Hepatocyte (in vitro differentiated cells): ENCODE measurements at regions not wholly inside any gene's neighbourhood (a gene's known extent, or its start where the extent isn't known, plus 50 kb on each side); places are given as distances from the start of the nearest gene placed in this dataset.

ENCODE experiments used
- DNase-seq: peaks from one replicate; pipeline ENCODE4 v3.0.0-alpha.2; 2016; ENCODE audit warnings: low spot score
- H2AFZ ChIP-seq: fragments of 200-600 bp; sonication (generic); 2 replicates; pipeline ENCODE4 v1.6.0; 2016; ENCODE audit warnings: antibody characterized with exemption, mild to moderate bottlenecking
- H3K27ac ChIP-seq: fragments of 200-600 bp; sonication (generic); 2 replicates; pipeline ENCODE4 v1.5.1; 2016; ENCODE audit warnings: mild to moderate bottlenecking
- H3K27me3 ChIP-seq: fragments of 200-600 bp; sonication (generic); 2 replicates; pipeline ENCODE4 v1.6.1; 2016
- H3K36me3 ChIP-seq: fragments of 200-600 bp; sonication (generic); replicated peaks from 2 replicates; pipeline ENCODE4 v1.5.1; 2016; ENCODE audit warnings: low read depth; ENCODE audit not compliant: insufficient read depth
- H3K4me1 ChIP-seq: fragments of 200-600 bp; sonication (generic); 2 replicates; pipeline ENCODE4 v1.5.1; 2016; ENCODE audit warnings: mild to moderate bottlenecking, moderate library complexity; ENCODE audit not compliant: insufficient read depth
- H3K4me2 ChIP-seq: fragments of 200-600 bp; sonication (generic); 2 replicates; pipeline ENCODE4 v1.6.0; 2016
- H3K4me3 ChIP-seq: fragments of 200-600 bp; sonication (generic); 2 replicates; pipeline ENCODE4 v1.5.1; 2016; ENCODE audit warnings: mild to moderate bottlenecking
- H3K79me2 ChIP-seq: fragments of 200-600 bp; sonication (generic); 2 replicates; pipeline ENCODE4 v1.6.0; 2017; ENCODE audit warnings: mild to moderate bottlenecking
- H3K9me2 ChIP-seq: fragments of 200-600 bp; sonication (generic); replicated peaks from 2 replicates; pipeline ENCODE4 v1.6.0; 2017; ENCODE audit warnings: mild to moderate bottlenecking; ENCODE audit not compliant: insufficient read depth
- H3K9me3 ChIP-seq: fragments of 200-600 bp; sonication (generic); 2 replicates; pipeline ENCODE4 v1.5.1; 2016; ENCODE audit warnings: low read depth, mild to moderate bottlenecking
- H4K20me1 ChIP-seq: fragments of 200-600 bp; sonication (generic); 2 replicates; pipeline ENCODE4 v1.6.0; 2016; ENCODE audit warnings: mild to moderate bottlenecking; ENCODE audit not compliant: insufficient read depth, poor library complexity, severe bottlenecking
- CTCF ChIP-seq: fragments of 200-600 bp; sonication (generic); IDR thresholded peaks from 2 replicates; pipeline ENCODE4 v1.5.1; 2016; ENCODE audit warnings: antibody characterized with exemption, mild to moderate bottlenecking; ENCODE audit not compliant: poor library complexity
- EZH2 ChIP-seq: fragments of 200-600 bp; sonication (generic); IDR thresholded peaks from 2 replicates; pipeline ENCODE4 v1.6.1; 2016; ENCODE audit warnings: antibody characterized with exemption, mild to moderate bottlenecking, borderline replicate concordance
- EZH2phosphoT487 ChIP-seq: fragments of 200-600 bp; sonication (generic); IDR thresholded peaks from one replicate; pipeline ENCODE4 v1.6.1; 2018; ENCODE audit warnings: antibody characterized with exemption, mild to moderate bottlenecking, low read depth, moderate library complexity; ENCODE audit not compliant: unreplicated experiment, severe bottlenecking
- WGBS: methylation state at CpG from one replicate; pipeline ENCODE4 v1.1.6; 2016; ENCODE audit warnings: low lambda C conversion rate; ENCODE audit errors: missing lambda C conversion rate; 5-methylcytosine and 5-hydroxymethylcytosine counted together

- H3K4me2 ChIP-seq, result no peak overlapping the region
- TF ChIP-seq EZH2phosphoT487 (no peak), CTCF (no peak), EZH2 (no peak)
- no peak overlapping the region for H3K4me3 ChIP-seq
- H3K9me3 ChIP-seq, result no peaks in the 10 kb centered on the region
- no peaks in the 10 kb centered on the region for H3K36me3 ChIP-seq
- no peaks in the 10 kb centered on the region for H3K4me1 ChIP-seq
- 87% methylated on average over 19 of the region's 19 CpGs for WGBS
- no peak for DNase-seq
- H4K20me1 ChIP-seq, result no peaks in the 10 kb centered on the region
- H3K27ac ChIP-seq, result no peak overlapping the region
- H3K27me3 ChIP-seq, result peaks cover 1% of the 10 kb centered on the region
- no peaks in the 10 kb centered on the region for H3K9me2 ChIP-seq
- H2AFZ ChIP-seq, result no peak overlapping the region
- no peaks in the 10 kb centered on the region for H3K79me2 ChIP-seq
Observed at GRCh38 chr17:5902181-5903140, 167.7 kb upstream of the WSCD1 start.

- 50% methylated on average over 1 of the region's 1 CpG for WGBS
- H3K9me2 ChIP-seq, result no peaks in the 10 kb centered on the region
- no peak overlapping the region for H2AFZ ChIP-seq
- H3K27ac ChIP-seq, result no peak overlapping the region
- TF ChIP-seq CTCF, result no peak
- no peaks in the 10 kb centered on the region for H3K4me1 ChIP-seq
- H3K4me2 ChIP-seq, result no peak overlapping the region
- no peaks in the 10 kb centered on the region for H4K20me1 ChIP-seq
- no peaks in the 10 kb centered on the region for H3K36me3 ChIP-seq
- H3K4me3 ChIP-seq, result no peak overlapping the region
- no peaks in the 10 kb centered on the region for H3K9me3 ChIP-seq
- no peak for DNase-seq
- H3K79me2 ChIP-seq, result no peaks in the 10 kb centered on the region
- H3K27me3 ChIP-seq, result no peaks in the 10 kb centered on the region
Observed at GRCh38 chr17:5911919-5912318, 158.3 kb upstream of the WSCD1 start.

- no peaks in the 10 kb centered on the region for H3K79me2 ChIP-seq
- no peak overlapping the region for H3K27ac ChIP-seq
- H3K36me3 ChIP-seq, result no peaks in the 10 kb centered on the region
- no peaks in the 10 kb centered on the region for H3K9me3 ChIP-seq
- WGBS, result 71% methylated on average over 7 of the region's 7 CpGs
- H3K4me2 ChIP-seq, result no peak overlapping the region
- H4K20me1 ChIP-seq, result no peaks in the 10 kb centered on the region
- no peak overlapping the region for H2AFZ ChIP-seq
- no peaks in the 10 kb centered on the region for H3K9me2 ChIP-seq
- TF ChIP-seq EZH2 (no peak), CTCF (no peak), EZH2phosphoT487 (no peak)
- H3K4me1 ChIP-seq, result no peaks in the 10 kb centered on the region
- no peak for DNase-seq
- no peak overlapping the region for H3K4me3 ChIP-seq
- H3K27me3 ChIP-seq, result no peaks in the 10 kb centered on the region
Observed at GRCh38 chr17:5913032-5913531, 157.1 kb upstream of the WSCD1 start.
